ENCODE measurements at regions not wholly inside any gene's neighbourhood (a gene's known extent, or its start where the extent isn't known, plus 50 kb on each side); places are given as distances from the start of the nearest gene placed in this dataset.

DNA sequence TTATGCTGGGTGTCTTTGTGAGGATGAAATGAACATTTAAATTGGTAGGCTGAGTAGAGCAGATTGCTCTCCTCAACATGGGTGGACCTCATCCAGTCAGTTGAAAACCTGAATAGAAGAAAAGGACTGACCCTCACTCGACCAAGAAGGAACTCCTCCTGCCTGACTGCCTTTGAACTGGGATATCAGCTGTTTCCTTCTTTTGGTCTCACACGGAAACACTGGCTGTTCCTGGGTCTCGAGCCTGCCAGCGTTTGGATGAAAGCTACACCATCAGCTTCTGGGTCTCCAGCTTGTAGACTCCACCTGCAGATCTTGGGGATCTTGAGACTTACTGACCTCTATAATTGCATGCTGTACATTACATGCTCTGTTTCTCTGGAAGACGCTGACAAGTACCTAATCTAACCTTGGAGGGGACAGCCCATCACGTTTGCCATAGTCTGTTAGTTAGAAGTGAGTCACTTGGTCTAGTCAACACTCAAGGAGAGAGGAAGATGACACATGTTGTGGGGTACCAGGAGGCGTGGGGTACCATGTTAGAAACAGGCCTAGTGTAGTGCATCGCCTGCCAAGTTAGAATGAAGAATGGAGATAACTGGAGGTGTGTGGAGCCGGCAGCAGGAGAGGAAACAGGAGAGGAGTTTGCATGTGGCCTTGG, 267.0 kb downstream of the MREG start:
- TF ChIP-seq, protein P1, sequence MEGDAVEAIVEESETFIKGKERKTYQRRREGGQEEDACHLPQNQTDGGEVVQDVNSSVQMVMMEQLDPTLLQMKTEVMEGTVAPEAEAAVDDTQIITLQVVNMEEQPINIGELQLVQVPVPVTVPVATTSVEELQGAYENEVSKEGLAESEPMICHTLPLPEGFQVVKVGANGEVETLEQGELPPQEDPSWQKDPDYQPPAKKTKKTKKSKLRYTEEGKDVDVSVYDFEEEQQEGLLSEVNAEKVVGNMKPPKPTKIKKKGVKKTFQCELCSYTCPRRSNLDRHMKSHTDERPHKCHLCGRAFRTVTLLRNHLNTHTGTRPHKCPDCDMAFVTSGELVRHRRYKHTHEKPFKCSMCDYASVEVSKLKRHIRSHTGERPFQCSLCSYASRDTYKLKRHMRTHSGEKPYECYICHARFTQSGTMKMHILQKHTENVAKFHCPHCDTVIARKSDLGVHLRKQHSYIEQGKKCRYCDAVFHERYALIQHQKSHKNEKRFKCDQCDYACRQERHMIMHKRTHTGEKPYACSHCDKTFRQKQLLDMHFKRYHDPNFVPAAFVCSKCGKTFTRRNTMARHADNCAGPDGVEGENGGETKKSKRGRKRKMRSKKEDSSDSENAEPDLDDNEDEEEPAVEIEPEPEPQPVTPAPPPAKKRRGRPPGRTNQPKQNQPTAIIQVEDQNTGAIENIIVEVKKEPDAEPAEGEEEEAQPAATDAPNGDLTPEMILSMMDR (IDR thresholded peaks at IDR 0.05), result no peak
- no peak for TF ChIP-seq POLR2A (IDR thresholded peaks at IDR 0.05)

Measured in body of pancreas (tissue), 4 donors.